SKM-1 treated with dmso at 0.1 percent for 144 hours (cell line): ENCODE measurements at regions not wholly inside any gene's neighbourhood (a gene's known extent, or its start where the extent isn't known, plus 50 kb on each side); places are given as distances from the start of the nearest gene placed in this dataset.

Experiments
- DNase-seq: peaks from one replicate; lab custom pipeline; 2025; ENCODE audit not compliant: unreplicated experiment; lab: John Stamatoyannopoulos, UW

DNA sequence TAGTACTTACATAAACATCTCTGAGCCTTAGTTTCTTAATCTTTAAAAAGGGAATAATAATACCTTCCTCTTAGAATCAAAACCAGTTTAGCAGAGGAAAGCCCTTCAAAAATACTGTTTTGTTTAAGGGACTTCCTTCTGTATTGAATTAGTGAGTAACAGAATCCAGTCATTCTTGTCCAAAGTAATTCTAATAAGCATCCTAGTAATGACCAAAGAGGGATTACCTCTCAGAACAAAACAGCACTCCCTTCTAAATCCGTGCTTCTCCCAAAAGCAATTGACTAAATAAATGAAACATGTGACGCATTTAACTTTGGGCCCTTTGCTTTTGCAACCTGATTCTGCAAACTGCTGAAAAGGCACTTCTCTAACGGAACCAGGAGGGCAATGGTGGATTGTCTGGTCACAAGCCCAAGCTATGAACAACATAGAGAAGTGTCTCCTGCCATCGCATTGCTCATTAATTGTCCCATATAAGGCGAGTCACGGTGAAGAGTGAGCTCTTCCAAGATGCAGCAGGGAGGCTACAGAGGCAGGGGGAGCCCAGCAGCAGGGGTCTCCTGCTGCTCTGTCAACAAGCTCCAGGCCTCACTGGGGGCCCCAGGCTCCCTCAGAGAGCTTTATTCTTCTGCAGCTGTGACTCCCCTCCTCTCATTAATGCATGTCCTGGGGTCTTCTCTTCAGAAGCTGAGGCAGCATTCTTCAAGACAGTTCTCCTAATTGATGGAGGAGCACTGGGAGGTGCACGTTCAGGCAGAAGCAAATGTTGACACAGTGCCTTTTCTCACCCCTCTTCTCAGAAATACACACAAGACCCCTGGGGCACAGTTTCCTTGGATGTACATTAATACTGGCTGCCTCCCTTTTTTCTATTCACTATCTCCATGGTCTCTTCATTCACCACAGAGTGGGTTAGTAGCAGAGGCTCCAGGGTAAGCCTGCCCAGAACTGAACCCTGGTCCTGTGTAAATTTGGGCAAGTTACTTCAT lies 419.6 kb upstream of the RASGEF1B start:
- DNase-seq: no peak

DNA sequence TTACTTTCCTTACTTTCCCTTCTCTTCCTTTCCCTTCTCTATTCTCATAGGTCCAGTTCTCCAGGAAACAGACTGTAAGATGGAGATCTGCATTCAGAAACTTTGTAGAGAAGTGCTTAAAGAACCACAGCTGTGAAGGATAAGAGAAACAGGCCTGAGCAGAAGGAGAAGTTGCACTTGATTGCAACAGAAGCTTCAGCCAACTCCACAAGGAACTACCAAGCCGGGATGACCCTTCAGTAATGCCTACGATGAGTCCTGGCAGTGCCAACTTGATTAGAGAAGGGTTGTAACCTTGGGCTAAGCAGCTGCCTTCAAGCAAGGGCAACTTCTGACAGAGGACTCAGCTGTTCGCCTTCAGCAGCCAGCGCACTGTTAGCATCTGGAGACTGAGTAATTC lies 413.3 kb upstream of the RASGEF1B start:
- peak; percentile 34 for DNase-seq

DNA sequence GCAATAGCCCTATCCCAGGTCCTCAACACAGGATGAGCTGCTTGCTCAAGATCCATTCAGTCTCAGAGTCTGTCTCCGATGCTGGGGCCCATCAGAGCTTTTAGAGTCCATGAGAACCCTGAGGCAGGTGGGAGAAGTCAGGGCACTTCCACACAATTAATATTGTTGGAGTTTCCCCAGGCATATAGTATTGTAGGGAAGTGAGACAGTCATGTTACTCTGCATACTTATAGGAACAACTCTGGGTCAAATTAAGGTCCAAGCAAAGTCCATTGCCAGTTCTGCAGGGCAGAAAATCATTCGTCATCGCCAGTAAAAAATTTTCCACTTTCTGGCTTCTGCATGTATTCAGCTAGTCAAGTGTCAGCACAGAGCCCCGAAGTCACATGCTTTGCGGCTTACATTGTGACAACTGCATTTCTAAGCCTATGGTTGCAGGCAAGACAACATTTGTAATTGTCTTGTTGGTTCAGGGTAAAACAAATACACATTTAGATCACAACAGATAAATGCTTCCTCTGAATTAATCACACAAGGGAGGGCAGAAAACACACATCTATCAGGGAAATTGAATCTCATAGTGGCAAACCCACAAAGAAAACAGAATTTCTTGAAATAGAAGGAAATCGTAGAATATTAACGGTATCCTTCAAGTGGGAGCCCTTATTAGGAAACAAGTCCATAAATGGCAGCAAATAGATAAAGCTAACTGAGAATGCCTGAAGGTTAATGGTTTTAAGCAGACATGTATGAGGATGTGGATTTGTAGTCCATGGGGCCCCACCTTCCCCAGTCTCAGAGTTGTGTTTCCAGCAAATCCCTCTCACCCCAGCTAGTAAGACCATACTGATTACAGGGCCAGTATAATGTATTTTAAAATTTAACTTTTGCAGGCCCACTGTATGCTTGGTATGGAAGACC lies 412.1 kb upstream of the RASGEF1B start:
- no peak for DNase-seq

GRCh38 chr4:81883004-81883403 lies 411.3 kb upstream of the RASGEF1B start:
- no peak for DNase-seq

DNA sequence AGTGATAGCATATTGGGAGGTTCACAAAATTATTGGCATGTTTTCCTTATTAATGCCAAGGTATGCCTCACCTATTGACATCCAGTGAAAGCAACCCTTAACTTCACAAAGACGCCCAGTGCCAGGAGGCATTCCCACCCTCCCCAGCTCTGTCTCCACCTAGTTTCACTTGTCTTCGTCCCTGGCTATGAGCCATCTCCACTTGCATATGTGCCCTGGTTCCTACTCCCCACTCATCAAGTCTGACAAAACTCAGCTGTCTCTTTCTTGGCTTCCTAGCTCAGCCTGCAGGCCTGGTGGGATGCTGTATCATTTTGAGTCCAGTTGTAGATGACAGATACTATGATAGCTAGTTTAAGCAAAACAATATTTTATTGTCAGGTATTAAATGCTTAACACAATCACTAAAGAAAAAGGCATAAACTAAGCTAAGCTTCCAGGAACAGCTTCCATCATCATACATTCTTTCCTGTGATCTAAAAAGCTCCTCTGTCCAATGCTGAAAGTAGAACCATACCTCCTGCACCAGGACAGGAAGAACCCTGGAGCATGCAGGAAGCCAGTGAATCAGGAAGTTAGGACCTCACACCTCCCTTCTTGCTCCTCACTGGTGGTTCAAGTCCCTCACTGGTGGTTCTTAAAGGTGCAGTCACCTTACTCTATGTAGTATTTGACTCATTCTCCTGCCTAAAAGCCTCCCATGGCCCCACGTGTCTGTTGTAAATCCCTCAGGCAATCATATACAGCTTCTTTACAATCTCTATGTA lies 410.3 kb upstream of the RASGEF1B start:
- no peak for DNase-seq

DNA sequence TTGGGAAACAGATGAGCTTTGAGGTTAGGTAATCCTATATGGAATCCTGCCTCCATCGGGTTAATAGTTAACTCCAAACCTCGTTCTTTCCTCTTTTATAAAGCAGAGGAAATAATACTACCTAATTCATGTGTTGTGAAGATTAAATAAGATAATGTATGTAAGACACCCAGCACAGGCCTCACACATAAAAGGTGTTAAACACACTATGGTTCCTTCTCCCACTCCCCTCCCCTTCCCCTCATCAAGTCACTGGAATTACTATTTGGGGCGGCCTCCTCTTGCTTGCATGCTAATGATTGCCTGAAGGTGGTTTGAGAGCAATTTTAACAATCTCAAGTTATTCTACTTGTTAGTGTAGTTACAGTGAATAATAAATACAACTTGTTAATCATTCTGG lies 404.4 kb upstream of the RASGEF1B start:
- no peak for DNase-seq

GRCh38 chr4:81874661-81875515 lies 403.2 kb upstream of the RASGEF1B start:
- DNase-seq: no peak

DNA sequence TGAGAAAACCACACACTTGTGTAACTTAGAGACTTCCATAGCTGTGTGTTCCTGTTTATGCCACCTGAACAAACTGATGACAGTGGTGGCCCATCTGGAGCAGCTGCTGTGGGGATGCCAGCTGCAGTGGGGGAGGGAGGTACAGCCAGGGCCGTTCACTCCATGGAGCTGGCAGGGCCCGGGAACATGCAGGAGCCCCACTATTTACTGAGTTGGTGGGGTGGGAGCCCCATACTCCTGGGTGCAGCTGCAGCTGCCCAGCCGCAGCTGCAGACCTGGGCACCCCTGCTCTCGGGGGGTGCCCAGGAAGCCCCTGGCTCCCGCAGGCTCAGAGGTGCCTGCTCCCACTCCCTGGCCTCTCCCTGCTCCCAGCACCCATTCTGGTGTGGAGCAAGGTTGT lies 398.6 kb upstream of the RASGEF1B start:
- DNase-seq: no peak

DNA sequence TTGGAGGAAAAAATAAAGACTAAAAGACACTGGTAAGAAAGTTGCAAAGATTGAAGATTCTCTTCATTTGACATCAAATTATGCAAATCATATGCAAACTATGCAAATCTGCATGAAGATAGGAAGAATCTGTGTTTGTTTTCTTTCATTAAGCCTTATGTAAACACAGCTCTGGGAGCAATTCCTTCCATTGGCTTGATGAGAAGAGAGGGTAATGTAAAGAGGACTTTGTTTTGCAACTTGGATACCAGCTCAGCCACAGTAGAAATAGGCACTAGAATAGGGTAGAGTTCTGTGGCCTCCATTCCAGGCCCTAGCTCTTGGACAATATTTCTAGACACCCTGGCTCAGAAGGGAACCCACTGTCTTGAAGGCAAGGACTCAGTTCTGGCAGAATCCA lies 388.4 kb upstream of the RASGEF1B start:
- DNase-seq: no peak

DNA sequence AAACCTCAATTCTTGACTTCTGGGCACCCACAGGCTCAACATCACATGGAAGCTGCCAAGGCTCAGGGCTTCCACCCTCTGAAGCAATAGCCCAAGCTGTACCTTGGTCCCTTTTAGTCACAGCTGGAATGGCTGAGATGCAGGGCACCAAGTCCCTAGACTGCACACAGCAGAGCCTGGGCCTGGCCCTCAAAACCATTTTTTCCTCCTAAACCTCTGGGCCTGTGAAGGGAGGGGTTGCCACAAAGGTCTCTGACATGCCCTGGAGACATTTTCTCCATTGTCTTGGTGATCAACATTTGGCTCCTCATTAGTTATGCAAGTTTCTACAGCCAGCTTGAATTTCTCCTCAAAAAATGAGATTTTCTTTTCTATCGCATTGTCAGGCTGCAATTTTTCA lies 382.7 kb upstream of the RASGEF1B start:
- no peak for DNase-seq

GRCh38 chr4:81852031-81852715 lies 380.5 kb upstream of the RASGEF1B start:
- no peak for DNase-seq

DNA sequence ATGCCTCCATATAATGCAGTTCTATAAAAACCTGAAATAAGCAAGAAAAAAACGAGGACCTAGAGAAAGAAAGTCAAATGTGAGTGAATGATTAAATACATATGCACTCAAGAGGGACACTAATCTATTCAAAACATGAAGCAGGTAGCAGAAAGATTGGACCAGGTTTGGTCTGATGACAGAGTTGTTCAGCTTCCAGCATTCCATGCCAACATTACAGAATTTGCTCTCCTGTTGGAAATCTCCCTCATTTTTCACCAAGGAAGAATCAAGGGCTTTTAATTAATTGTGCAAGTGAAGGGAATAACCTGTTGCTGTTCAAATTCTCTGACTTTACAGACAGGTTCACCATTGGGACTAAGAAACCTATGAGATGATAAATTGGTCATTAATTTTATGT lies 379.0 kb upstream of the RASGEF1B start:
- no peak for DNase-seq

GRCh38 chr4:81845761-81846160 lies 374.1 kb upstream of the RASGEF1B start:
- DNase-seq: no peak

DNA sequence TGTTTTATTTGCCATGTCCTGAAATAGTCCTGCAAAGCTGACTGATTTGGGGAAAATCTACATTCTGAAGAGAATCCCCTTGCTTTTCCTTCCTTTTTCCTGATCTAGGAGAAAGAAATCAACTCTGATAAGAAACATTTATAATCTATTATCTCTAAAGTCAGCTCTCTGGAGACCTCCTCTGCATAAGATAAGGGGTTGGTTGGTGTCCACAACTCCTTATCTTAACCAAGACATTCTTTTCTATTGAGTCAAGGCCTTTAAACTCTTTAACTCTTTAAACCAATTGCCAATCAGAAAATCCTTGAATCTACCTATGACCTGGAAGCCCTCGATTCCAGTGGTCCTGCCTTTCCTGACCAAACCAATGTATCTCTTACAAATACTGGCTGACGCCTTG lies 373.6 kb upstream of the RASGEF1B start:
- no peak for DNase-seq

DNA sequence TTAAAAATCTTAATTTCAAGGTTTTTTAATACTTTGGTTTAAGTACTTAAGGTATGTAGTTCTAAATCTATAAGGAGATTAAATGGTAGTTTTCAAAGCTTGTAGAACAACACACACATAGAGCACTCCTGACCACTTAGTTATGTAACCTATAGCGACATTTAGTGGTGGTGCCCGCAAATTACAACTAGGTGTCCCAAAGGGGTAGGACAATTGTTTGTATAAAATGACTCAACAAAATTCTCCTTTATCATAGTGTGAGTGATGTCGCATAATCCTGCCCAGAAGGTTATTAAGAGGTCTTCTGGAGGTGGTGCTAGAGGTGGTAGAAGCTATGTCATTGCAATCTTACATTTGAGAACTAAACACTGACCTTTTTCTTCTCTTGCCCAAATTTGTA lies 373.0 kb upstream of the RASGEF1B start:
- peak; percentile 74 for DNase-seq

DNA sequence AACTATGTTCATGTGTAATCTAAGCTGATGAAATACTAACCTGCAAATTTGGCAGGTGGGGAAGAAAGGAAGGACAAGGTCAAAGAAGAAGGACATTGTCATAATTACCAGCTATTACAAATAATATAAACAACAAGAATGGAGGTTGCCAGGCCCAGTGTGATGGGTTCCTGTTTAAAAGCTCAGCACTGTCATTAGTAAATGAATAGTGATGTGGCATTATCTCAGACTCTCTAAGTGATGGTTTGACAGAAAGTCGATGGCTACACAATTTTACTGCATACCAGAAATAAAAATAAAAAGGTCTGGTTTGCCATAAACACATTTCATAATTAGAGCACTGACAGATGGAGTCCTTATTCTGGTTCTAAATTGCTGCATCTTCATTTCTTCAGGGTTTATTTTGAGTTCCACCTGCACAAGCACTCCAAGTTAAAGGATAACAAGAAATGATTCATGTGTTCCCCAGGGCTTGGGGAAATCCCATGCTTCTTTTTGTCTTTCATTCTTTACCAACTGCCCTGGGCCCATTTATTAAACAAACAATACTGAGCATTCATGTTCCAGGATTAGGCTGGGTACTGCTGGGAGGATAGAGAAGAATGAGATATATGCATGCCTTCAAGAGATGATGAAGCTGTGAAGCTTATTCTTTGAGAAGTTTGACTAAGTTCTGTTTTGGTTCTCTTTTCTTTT lies 367.8 kb upstream of the RASGEF1B start:
- DNase-seq: no peak

GRCh38 chr4:81838586-81838985 lies 366.9 kb upstream of the RASGEF1B start:
- no peak for DNase-seq

DNA sequence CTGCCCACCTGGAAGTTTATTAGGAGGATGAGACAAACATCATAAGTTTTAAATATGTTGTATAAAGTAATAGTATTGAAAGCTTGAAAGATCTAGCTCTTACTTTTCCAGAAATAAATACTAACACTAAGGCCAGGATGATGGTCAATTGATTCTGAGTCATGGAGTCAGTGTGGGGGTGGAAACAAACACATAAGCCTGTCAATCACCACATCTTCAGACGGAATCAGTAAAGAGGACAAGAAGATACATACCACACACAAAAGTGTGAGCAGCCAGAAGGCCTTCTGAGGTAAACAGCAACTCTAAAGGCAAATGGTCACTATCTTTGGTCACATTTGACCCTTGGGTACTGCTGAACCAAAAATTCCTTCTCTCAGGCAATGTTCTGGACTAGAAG lies 365.0 kb upstream of the RASGEF1B start:
- no peak for DNase-seq

- no peak for DNase-seq
Observed at GRCh38 chr4:81833576-81833975, 361.9 kb upstream of the RASGEF1B start.
